OCI-LY7 (cell line): ENCODE measurements at regions not wholly inside any gene's neighbourhood (a gene's known extent, or its start where the extent isn't known, plus 50 kb on each side); places are given as distances from the start of the nearest gene placed in this dataset.

Experiments used
- BruUV-seq: library from RNA; stranded (reverse); fragments of 400-500 nt; replicated peaks from 2 replicates; lab custom pipeline; 2021; lab: Mats Ljungman, UMichigan
- CTCF ChIA-PET: fragments of 300-600 bp; sonication (Branson Sonifier 250); formaldehyde crosslinking; loops from one replicate; lab custom pipeline; 2022; ENCODE audit warnings: antibody characterized with exemption; ENCODE audit not compliant: unreplicated experiment; lab: Charles Lee
- POLR2A ChIA-PET: fragments of 300-600 bp; sonication (Branson Sonifier 250); formaldehyde crosslinking; loops from one replicate; lab custom pipeline; 2022; ENCODE audit warnings: antibody characterized with exemption; lab: Charles Lee
- DNase-seq: peaks from one replicate; pipeline ENCODE4 v3.0.0-alpha.2; 2015; ENCODE audit warnings: low spot score
- H2AFZ ChIP-seq: fragments of 200-600 bp; sonication (generic), shearing (Covaris generic); 2 replicates; pipeline ENCODE4 v1.6.1; 2014; ENCODE audit warnings: mild to moderate bottlenecking, antibody characterized with exemption, low read length, moderate library complexity
- H3K27ac ChIP-seq: fragments of 200-600 bp; sonication (generic); 2 replicates; pipeline ENCODE4 v1.5.1; 2014; ENCODE audit warnings: mixed run types, low read depth, mild to moderate bottlenecking, moderate library complexity, low read length, inconsistent platforms; ENCODE audit not compliant: poor library complexity, severe bottlenecking
- H3K36me3 ChIP-seq: fragments of 200-600 bp; sonication (generic); 2 replicates; pipeline ENCODE4 v1.6.1; 2014; ENCODE audit warnings: mild to moderate bottlenecking, antibody characterized with exemption, low read length, moderate library complexity, mixed read lengths; ENCODE audit not compliant: insufficient read depth
- H3K4me1 ChIP-seq: fragments of 200-600 bp; sonication (generic); 2 replicates; pipeline ENCODE4 v1.5.1; 2014; ENCODE audit warnings: mild to moderate bottlenecking, low read length; ENCODE audit not compliant: insufficient read depth, poor library complexity, severe bottlenecking
- H3K4me2 ChIP-seq: fragments of 200-600 bp; sonication (generic); 2 replicates; pipeline ENCODE4 v1.6.1; 2014; ENCODE audit warnings: mild to moderate bottlenecking, low read length
- H3K4me3 ChIP-seq: fragments of 200-600 bp; sonication (generic); 2 replicates; pipeline ENCODE4 v1.5.1; 2014; ENCODE audit warnings: mild to moderate bottlenecking, low read depth, low read length; ENCODE audit not compliant: poor library complexity, severe bottlenecking
- H3K79me2 ChIP-seq: fragments of 200-600 bp; sonication (generic); 2 replicates; pipeline ENCODE4 v1.6.1; 2016; ENCODE audit warnings: low read depth, mild to moderate bottlenecking, low read length, moderate library complexity, mixed read lengths; ENCODE audit not compliant: insufficient read depth
- H3K9me2 ChIP-seq: fragments of 200-600 bp; sonication (generic); 2 replicates; pipeline ENCODE4 v1.6.1; 2016; ENCODE audit warnings: mild to moderate bottlenecking, low read length, mixed read lengths; ENCODE audit not compliant: insufficient read depth
- H3K9me3 ChIP-seq: fragments of 200-600 bp; sonication (generic); 2 replicates; pipeline ENCODE4 v1.6.1; 2014; ENCODE audit warnings: mild to moderate bottlenecking, mixed run types, low read length, mixed read lengths
- H4K20me1 ChIP-seq: fragments of 200-600 bp; sonication (generic); 2 replicates; pipeline ENCODE4 v1.6.1; 2014; ENCODE audit warnings: mild to moderate bottlenecking, antibody characterized with exemption, low read length, moderate library complexity, mixed read lengths; ENCODE audit not compliant: insufficient read depth
- CTCF ChIP-seq: fragments of 200-600 bp; sonication (generic); conservative IDR thresholded peaks from 2 replicates; pipeline ENCODE4 v1.5.1; 2014; ENCODE audit warnings: mild to moderate bottlenecking, antibody characterized with exemption, low read length, moderate library complexity, mixed read lengths
- EZH2phosphoT487 ChIP-seq: fragments of 200-600 bp; sonication (generic); IDR thresholded peaks from 2 replicates; pipeline ENCODE4 v1.6.1; 2018; ENCODE audit warnings: low read depth, borderline replicate concordance, mild to moderate bottlenecking, mixed run types, antibody characterized with exemption, low read length, moderate library complexity, mixed read lengths
- intact Hi-C: fragments of 100-400 bp; cut with micrococcal nuclease; formaldehyde crosslinking; loops from one replicate; pipeline ENCODE4 v1.10.0; 2022; ENCODE audit not compliant: unreplicated experiment

- H3K36me3 ChIP-seq, result no peaks in the 10 kb centered on the region
- DNase-seq, result no peak
- no peaks in the 10 kb centered on the region for H3K4me1 ChIP-seq
- no peak overlapping the region for H2AFZ ChIP-seq
- intact Hi-C loops, result no loop called here
- TF ChIP-seq EZH2phosphoT487 (no peak), CTCF (no peak)
- ChIA-PET POLR2A (no interaction called here), CTCF (no interaction called here)
- H3K27ac ChIP-seq, result no peak overlapping the region
- no peaks in the 10 kb centered on the region for H4K20me1 ChIP-seq
- H3K4me2 ChIP-seq, result no peak overlapping the region
- BruUV-seq, result no TSS peak
- H3K9me2 ChIP-seq, result no peaks in the 10 kb centered on the region
- no peaks in the 10 kb centered on the region for H3K79me2 ChIP-seq
- H3K4me3 ChIP-seq, result no peak overlapping the region
- H3K9me3 ChIP-seq, result no peaks in the 10 kb centered on the region
Observed at GRCh38 chr6:112485120-112485826, 138.1 kb downstream of the RFPL4B start.

- Histone ChIP-seq H3K4me3 (no peak overlapping the region), H3K79me2 (no peaks in the 10 kb centered on the region), H3K9me2 (no peaks in the 10 kb centered on the region), H3K9me3 (no peaks in the 10 kb centered on the region), H3K4me1 (no peaks in the 10 kb centered on the region), H3K36me3 (no peaks in the 10 kb centered on the region), H2AFZ (no peak overlapping the region), H3K27ac (no peak overlapping the region), H3K4me2 (no peak overlapping the region), H4K20me1 (no peaks in the 10 kb centered on the region)
- TF ChIP-seq CTCF, result no peak
- no peak for TF ChIP-seq EZH2phosphoT487
- no peak for DNase-seq
- intact Hi-C loops, result no loop called here
- BruUV-seq, result no TSS peak
- ChIA-PET POLR2A (interaction anchor here (0.5 kb wide), 1 partner anchor 739 kb away, joined by 3 read pairs; no protein-coding TSS in a partner anchor), CTCF (no interaction called here)
Observed at GRCh38 chr6:112485827-112486212, 138.7 kb downstream of the RFPL4B start.

GRCh38 chr6:112486454-112486853 is 139.3 kb downstream of the RFPL4B start:
- H3K4me2 ChIP-seq, result no peak overlapping the region
- no TSS peak for BruUV-seq
- no peaks in the 10 kb centered on the region for H3K4me1 ChIP-seq
- H3K36me3 ChIP-seq, result no peaks in the 10 kb centered on the region
- H3K9me2 ChIP-seq, result no peaks in the 10 kb centered on the region
- CTCF ChIA-PET, result no interaction called here
- H4K20me1 ChIP-seq, result no peaks in the 10 kb centered on the region
- H3K9me3 ChIP-seq, result no peaks in the 10 kb centered on the region
- DNase-seq, result no peak
- H3K27ac ChIP-seq, result no peak overlapping the region
- TF ChIP-seq CTCF (no peak), EZH2phosphoT487 (no peak)
- POLR2A ChIA-PET, result interaction anchor here (0.5 kb wide), 1 partner anchor 739 kb away, joined by 3 read pairs; no protein-coding TSS in a partner anchor
- H3K79me2 ChIP-seq, result no peaks in the 10 kb centered on the region
- intact Hi-C loops, result no loop called here
- no peak overlapping the region for H3K4me3 ChIP-seq
- H2AFZ ChIP-seq, result no peak overlapping the region
